K562 (cell line): ENCODE measurements at regions not wholly inside any gene's neighbourhood (a gene's known extent, or its start where the extent isn't known, plus 50 kb on each side); places are given as distances from the start of the nearest gene placed in this dataset.

ENCODE experiments used
- ATAC-seq: fragments of 200-7000 bp; cut with Tn5 transposase; 3 replicates; pipeline ENCODE4 v1.9.1; 2020; ENCODE audit warnings: moderate library complexity
- BruUV-seq: library from RNA; stranded (reverse); fragments of 400-500 nt; replicated peaks from 2 replicates; lab custom pipeline; 2021; lab: Mats Ljungman, UMichigan
- CTCF ChIA-PET: fragments of 300-600 bp; formaldehyde crosslinking; extraction: SDS; loops from one replicate; lab custom pipeline; 2021; ENCODE audit warnings: low intra/inter-chr PET ratio; lab: Yijun Ruan, JAX
- POLR2A ChIA-PET: fragments of 300-600, 350-650 bp; sonication (Branson Sonifier 250); formaldehyde crosslinking; extraction: SDS; loops from one replicate; lab custom pipeline; 2021; ENCODE audit warnings: antibody characterized with exemption, inconsistent platforms; lab: Yijun Ruan, JAX
- DNase-seq, 4 experiments: peaks; one replicate each; pipeline versions ENCODE4 v3.0.0 to v3.0.0-alpha.2; 2011 to 2018; ENCODE audit warnings: low spot score in 3 of 4, mixed read lengths in 3 of 4; ENCODE audit errors: extremely low read depth in 1 of 4
- FAIRE-seq: peaks from 2 replicates; lab custom pipeline; 2011; peaks lifted over from hg19 to GRCh38; lab: Jason Lieb, UNC
- H2AFZ ChIP-seq: 2 replicates; pipeline ENCODE4 v1.6.0; 2011; ENCODE audit warnings: low read depth, low read length, control low read depth, inconsistent platforms
- H3K27ac ChIP-seq: fragments of 200-600 bp; 3 replicates; pipeline ENCODE4 v1.8.0; 2011; ENCODE audit warnings: low read depth, mild to moderate bottlenecking, control low read depth, inconsistent platforms, low read length, moderate library complexity, mixed read lengths; ENCODE audit errors: extremely low read depth
- H3K27me3 ChIP-seq, 2 experiments: fragments of 300-600 bp in 1 of 2; 2 replicates in 1 of 2; 3 replicates in 1 of 2; pipeline versions ENCODE4 v1.6.0 to v1.8.0; 2011; ENCODE audit warnings: inconsistent platforms in 2 of 2, low read length in 2 of 2, mild to moderate bottlenecking in 1 of 2, mixed read lengths in 1 of 2, moderate library complexity in 1 of 2; ENCODE audit not compliant: control insufficient read depth in 2 of 2, insufficient read depth in 2 of 2
- H3K36me3 ChIP-seq: fragments of 300-600 bp; 3 replicates; pipeline ENCODE4 v1.8.0; 2011; ENCODE audit warnings: mild to moderate bottlenecking, low read length, inconsistent platforms; ENCODE audit not compliant: control insufficient read depth, insufficient read depth
- H3K4me1 ChIP-seq, 2 experiments: fragments of 200-600 bp in 1 of 2; replicated peaks in 1 of 2; 2 replicates in 1 of 2; 3 replicates in 1 of 2; pipeline versions ENCODE4 v1.5.1 to v1.8.0; 2011; ENCODE audit warnings: inconsistent platforms in 2 of 2, low read length in 2 of 2, mild to moderate bottlenecking in 1 of 2, mixed read lengths in 1 of 2, moderate library complexity in 1 of 2; ENCODE audit not compliant: control insufficient read depth in 2 of 2, insufficient read depth in 2 of 2
- H3K4me2 ChIP-seq: 2 replicates; pipeline ENCODE4 v1.6.1; 2011; ENCODE audit warnings: low read length, control low read depth, inconsistent platforms, mixed read lengths; ENCODE audit not compliant: insufficient read depth
- H3K4me3 ChIP-seq: fragments of 200-600 bp; sonication (generic), shearing (Covaris generic); 2 replicates; pipeline ENCODE4 v1.5.1; 2016; ENCODE audit warnings: control low read depth, inconsistent platforms
- H3K79me2 ChIP-seq: fragments of 200-600 bp; 3 replicates; pipeline ENCODE4 v1.8.0; 2011; ENCODE audit warnings: low read length, inconsistent platforms; ENCODE audit not compliant: control insufficient read depth, insufficient read depth
- H3K9ac ChIP-seq, 2 experiments: 2 replicates each; pipeline versions ENCODE4 v1.6.0 to v1.6.1; 2011; ENCODE audit warnings: low read depth in 2 of 2, low read length in 2 of 2, control low read depth in 1 of 2, inconsistent platforms in 1 of 2, mild to moderate bottlenecking in 1 of 2, mixed read lengths in 1 of 2; ENCODE audit not compliant: insufficient read depth in 1 of 2
- H3K9me1 ChIP-seq: one replicate; pipeline ENCODE4 v1.6.0; 2011; ENCODE audit warnings: inconsistent platforms, mild to moderate bottlenecking, low read length, moderate library complexity; ENCODE audit not compliant: control insufficient read depth, insufficient read depth
- H3K9me3 ChIP-seq: replicated peaks from 2 replicates; pipeline ENCODE4 v1.5.1; 2011; ENCODE audit warnings: low read depth, low read length, inconsistent platforms; ENCODE audit not compliant: control insufficient read depth, insufficient read depth
- H4K20me1 ChIP-seq: replicated peaks from 2 replicates; pipeline ENCODE4 v1.6.1; 2011; ENCODE audit warnings: low read length, inconsistent platforms, mixed read lengths; ENCODE audit not compliant: control insufficient read depth, insufficient read depth
- CCNT2 ChIP-seq: IDR thresholded peaks from 2 replicates; pipeline ENCODE4 v1.6.1; 2011; ENCODE audit warnings: borderline replicate concordance, low read depth, mild to moderate bottlenecking, moderate library complexity, mixed read lengths, low read length; ENCODE audit not compliant: insufficient read length; ENCODE audit errors: extremely low read depth
- CHD4 ChIP-seq: fragments of 200-600 bp; sonication (generic); IDR thresholded peaks from 3 replicates; pipeline ENCODE4 v1.6.1; 2012; ENCODE audit warnings: low read depth, mild to moderate bottlenecking, mixed read lengths, low read length, inconsistent platforms; ENCODE audit not compliant: insufficient read depth, insufficient replicate concordance, poor library complexity, severe bottlenecking
- HDAC2 ChIP-seq: fragments of 450-650 bp; IDR thresholded peaks from 2 replicates; pipeline ENCODE4 v1.6.1; 2016; ENCODE audit warnings: mild to moderate bottlenecking
- JUND ChIP-seq, 2 experiments: IDR thresholded peaks; 2 replicates in 1 of 2; 3 replicates in 1 of 2; pipeline ENCODE4 v1.6.1; 2011; ENCODE audit warnings: borderline replicate concordance in 2 of 2, low read depth in 2 of 2, low read length in 2 of 2, improper control_type of control experiment in 1 of 2, missing biosample characterization in 1 of 2, missing genetic modification characterization in 1 of 2, missing genetic modification reagents in 1 of 2
- MEF2D ChIP-seq: conservative IDR thresholded peaks from 2 replicates; pipeline ENCODE4 v1.6.1; 2016; ENCODE audit warnings: low read depth, missing genetic modification characterization, missing compliant biosample characterization
- NFE2L1 ChIP-seq: fragments of 450-650 bp; IDR thresholded peaks from 2 replicates; pipeline ENCODE4 v1.6.1; 2016; ENCODE audit warnings: missing genetic modification characterization, low read depth, mild to moderate bottlenecking, missing compliant biosample characterization, moderate library complexity, borderline replicate concordance
- NFRKB ChIP-seq: fragments of 450-650 bp; IDR thresholded peaks from 2 replicates; pipeline ENCODE4 v1.6.1; 2016; ENCODE audit warnings: low read depth
- NFYB ChIP-seq: IDR thresholded peaks from 2 replicates; pipeline ENCODE4 v1.6.1; 2011; ENCODE audit warnings: mild to moderate bottlenecking, moderate library complexity; ENCODE audit not compliant: insufficient read length; ENCODE audit errors: extremely low read depth
- RHOXF2B ChIP-seq: fragments of 250-450 bp; sonication (Bioruptor Pico); conservative IDR thresholded peaks from 2 replicates; pipeline ENCODE4 v1.5.1; 2021
- SOX6 ChIP-seq: fragments of 450-650 bp; IDR thresholded peaks from 2 replicates; pipeline ENCODE4 v1.6.1; 2014; ENCODE audit warnings: mild to moderate bottlenecking
- TRIM28 ChIP-seq: fragments of 450-650 bp; IDR thresholded peaks from 2 replicates; pipeline ENCODE4 v1.6.1; 2017
- ZNF146 ChIP-seq: IDR thresholded peaks from one replicate; pipeline ENCODE4 v1.6.1; 2018; ENCODE audit warnings: missing compliant biosample characterization; ENCODE audit not compliant: unreplicated experiment
- WGBS: fragments of 100-300 bp; shearing (Covaris generic); methylation state at CpG from one replicate; pipeline ENCODE4 v1.1.6; 2016; ENCODE audit warnings: low coverage, mixed read lengths; ENCODE audit not compliant: insufficient coverage; ENCODE audit errors: missing lambda C conversion rate; 5-methylcytosine and 5-hydroxymethylcytosine counted together
- in situ Hi-C: fragments of 300-500 bp; cut with MboI; formaldehyde crosslinking; loops from 4 replicates; pipeline ENCODE4 v1.15.0; 2018; ENCODE audit warnings: inconsistent platforms, mixed read lengths
- intact Hi-C: fragments of 100-400 bp; cut with micrococcal nuclease; formaldehyde crosslinking; loops from 2 replicates; pipeline ENCODE4 v1.14.2; 2022
- TF ChIP-seq, protein P1 (sequence below): sonication (generic); formaldehyde crosslinking; IDR thresholded peaks from 2 replicates; pipeline ENCODE4 v1.8.0; 2022; ENCODE audit warnings: mild to moderate bottlenecking, low read depth, missing genetic modification reagents
- TF ChIP-seq, protein P2 (sequence below): fragments of 250-450 bp; sonication (Bioruptor Pico); IDR thresholded peaks from 2 replicates; pipeline ENCODE4 v1.8.0; 2021; ENCODE audit warnings: moderate library complexity, mild to moderate bottlenecking, inconsistent platforms

DNA sequence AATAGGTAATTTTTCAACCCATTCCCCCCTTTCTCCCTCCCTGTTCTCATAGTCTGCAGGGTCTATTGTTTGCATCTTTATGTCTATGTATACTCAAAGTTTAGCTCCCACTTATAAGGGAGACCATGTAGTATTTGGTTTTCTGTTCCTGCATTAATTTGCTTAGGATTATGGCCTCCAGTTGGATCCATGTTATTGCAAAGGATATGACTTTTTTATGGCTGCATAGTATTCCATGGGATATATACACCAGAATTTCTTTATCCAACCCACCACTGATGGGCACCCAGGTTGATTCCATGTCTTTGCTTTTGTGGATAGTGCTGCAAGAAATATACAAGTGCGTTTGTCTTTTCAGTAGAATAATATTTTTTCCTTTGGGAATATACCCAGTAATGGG, 761.6 kb upstream of the GRAMD2B start:
- ATAC-seq = no peak
- DNase-seq = no peak
- intact Hi-C loops (no loop called here), in situ Hi-C loops (no loop called here)
- TF ChIP-seq ZNF146 (CRISPR knock-in tag) = peak; percentile 7
- no peak for TF ChIP-seq JUND (IDR thresholded peaks at IDR 0.05; ENCODE audit: borderline replicate concordance, low read depth, low read length)
- no peak for TF ChIP-seq JUND (tag; IDR thresholded peaks at IDR 0.05; ENCODE audit: borderline replicate concordance, low read depth, low read length)
- H3K4me1 ChIP-seq = no peaks in the 10 kb centered on the region
- no peaks in the 10 kb centered on the region for H3K27me3 ChIP-seq
- H4K20me1 ChIP-seq = no peaks in the 10 kb centered on the region
- 0 out of 2 replicates have a peak, but pooled peaks cover 1% of the 10 kb centered on the region for H3K9me3 ChIP-seq
- ChIA-PET CTCF (no interaction called here), POLR2A (no interaction called here)
- H3K9ac ChIP-seq = no peak overlapping the region
- no peak overlapping the region for H3K27ac ChIP-seq
- no peak overlapping the region for H3K4me3 ChIP-seq
- no peak overlapping the region for H2AFZ ChIP-seq
- no TSS peak for BruUV-seq
- no peaks in the 10 kb centered on the region for H3K9me1 ChIP-seq
- WGBS = 0% methylated on average over 1 of the region's 1 CpG
- no peak for FAIRE-seq
- H3K36me3 ChIP-seq = no peaks in the 10 kb centered on the region
- no peaks in the 10 kb centered on the region for H3K79me2 ChIP-seq
- H3K4me2 ChIP-seq = no peak overlapping the region

DNA sequence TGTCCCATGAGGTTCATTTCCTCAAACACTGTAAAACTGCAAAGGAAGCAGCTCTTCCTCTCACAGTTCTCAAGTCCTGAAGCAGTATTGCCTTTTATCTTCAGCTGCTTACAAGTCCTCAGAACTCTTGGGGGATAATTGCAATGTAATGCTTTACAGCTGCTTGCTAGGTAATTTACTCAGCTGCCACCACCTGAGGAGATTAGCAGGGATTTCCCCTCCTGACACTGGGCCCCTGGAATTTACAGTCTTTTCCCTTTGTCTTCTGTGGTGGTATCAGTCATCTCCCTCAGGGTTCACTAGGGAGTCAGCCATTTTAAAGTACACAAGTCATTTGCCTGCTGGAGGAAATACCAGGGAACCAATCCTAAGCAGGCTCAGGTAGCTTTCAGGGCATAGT, 754.3 kb upstream of the GRAMD2B start:
- no peak overlapping the region for H3K4me3 ChIP-seq
- H2AFZ ChIP-seq = no peak overlapping the region
- H3K4me1 ChIP-seq = no peaks in the 10 kb centered on the region
- in situ Hi-C loops (no loop called here), intact Hi-C loops (no loop called here)
- ChIA-PET CTCF (no interaction called here), POLR2A (no interaction called here)
- ATAC-seq = no peak
- no peaks in the 10 kb centered on the region for H3K79me2 ChIP-seq
- H4K20me1 ChIP-seq = no peaks in the 10 kb centered on the region
- no peak overlapping the region for H3K27ac ChIP-seq
- DNase-seq = no peak
- no TSS peak for BruUV-seq
- no peaks in the 10 kb centered on the region for H3K36me3 ChIP-seq
- no peaks in the 10 kb centered on the region for H3K9me1 ChIP-seq
- peaks cover 4% of the 10 kb centered on the region; the same call in 1 of the 2 replicates for H3K9me3 ChIP-seq
- H3K4me2 ChIP-seq = no peak overlapping the region
- H3K9ac ChIP-seq = no peak overlapping the region
- FAIRE-seq = no peak
- H3K27me3 ChIP-seq = no peaks in the 10 kb centered on the region
- TF ChIP-seq NFYB (no peak), CCNT2 (no peak), SOX6 (no peak), MEF2D (no peak), RHOXF2B (CRISPR knock-in tag) (no peak), HDAC2 (no peak), NFE2L1 (tag) (no peak), CHD4 (no peak), NFRKB (no peak), TRIM28 (no peak)
- TF ChIP-seq, protein P1, sequence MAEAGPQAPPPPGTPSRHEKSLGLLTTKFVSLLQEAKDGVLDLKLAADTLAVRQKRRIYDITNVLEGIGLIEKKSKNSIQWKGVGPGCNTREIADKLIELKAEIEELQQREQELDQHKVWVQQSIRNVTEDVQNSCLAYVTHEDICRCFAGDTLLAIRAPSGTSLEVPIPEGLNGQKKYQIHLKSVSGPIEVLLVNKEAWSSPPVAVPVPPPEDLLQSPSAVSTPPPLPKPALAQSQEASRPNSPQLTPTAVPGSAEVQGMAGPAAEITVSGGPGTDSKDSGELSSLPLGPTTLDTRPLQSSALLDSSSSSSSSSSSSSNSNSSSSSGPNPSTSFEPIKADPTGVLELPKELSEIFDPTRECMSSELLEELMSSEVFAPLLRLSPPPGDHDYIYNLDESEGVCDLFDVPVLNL (CRISPR knock-in tag) = no peak
- TF ChIP-seq, protein P2, sequence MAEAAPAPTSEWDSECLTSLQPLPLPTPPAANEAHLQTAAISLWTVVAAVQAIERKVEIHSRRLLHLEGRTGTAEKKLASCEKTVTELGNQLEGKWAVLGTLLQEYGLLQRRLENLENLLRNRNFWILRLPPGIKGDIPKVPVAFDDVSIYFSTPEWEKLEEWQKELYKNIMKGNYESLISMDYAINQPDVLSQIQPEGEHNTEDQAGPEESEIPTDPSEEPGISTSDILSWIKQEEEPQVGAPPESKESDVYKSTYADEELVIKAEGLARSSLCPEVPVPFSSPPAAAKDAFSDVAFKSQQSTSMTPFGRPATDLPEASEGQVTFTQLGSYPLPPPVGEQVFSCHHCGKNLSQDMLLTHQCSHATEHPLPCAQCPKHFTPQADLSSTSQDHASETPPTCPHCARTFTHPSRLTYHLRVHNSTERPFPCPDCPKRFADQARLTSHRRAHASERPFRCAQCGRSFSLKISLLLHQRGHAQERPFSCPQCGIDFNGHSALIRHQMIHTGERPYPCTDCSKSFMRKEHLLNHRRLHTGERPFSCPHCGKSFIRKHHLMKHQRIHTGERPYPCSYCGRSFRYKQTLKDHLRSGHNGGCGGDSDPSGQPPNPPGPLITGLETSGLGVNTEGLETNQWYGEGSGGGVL = no peak
